Renal cortex interstitium (tissue), 11 donors: ENCODE measurements at regions not wholly inside any gene's neighbourhood (a gene's known extent, or its start where the extent isn't known, plus 50 kb on each side); places are given as distances from the start of the nearest gene placed in this dataset.

Source experiments
- DNase-seq, 11 donors: peaks; one replicate each; pipeline ENCODE4 v3.0.0-alpha.2; 2013; ENCODE audit warnings: low read depth in 9 of 11, low spot score in 4 of 11; ENCODE audit errors: extremely low read depth in 1 of 11

- no peak for DNase-seq
Measured at GRCh38 chr6:22519237-22519636, 50.1 kb upstream of the HDGFL1 start.
